ENCODE measurements at regions not wholly inside any gene's neighbourhood (a gene's known extent, or its start where the extent isn't known, plus 50 kb on each side); places are given as distances from the start of the nearest gene placed in this dataset.
A peak's percentile ranks its signal among the peaks of the same experiment; 100 is the strongest.

DNA sequence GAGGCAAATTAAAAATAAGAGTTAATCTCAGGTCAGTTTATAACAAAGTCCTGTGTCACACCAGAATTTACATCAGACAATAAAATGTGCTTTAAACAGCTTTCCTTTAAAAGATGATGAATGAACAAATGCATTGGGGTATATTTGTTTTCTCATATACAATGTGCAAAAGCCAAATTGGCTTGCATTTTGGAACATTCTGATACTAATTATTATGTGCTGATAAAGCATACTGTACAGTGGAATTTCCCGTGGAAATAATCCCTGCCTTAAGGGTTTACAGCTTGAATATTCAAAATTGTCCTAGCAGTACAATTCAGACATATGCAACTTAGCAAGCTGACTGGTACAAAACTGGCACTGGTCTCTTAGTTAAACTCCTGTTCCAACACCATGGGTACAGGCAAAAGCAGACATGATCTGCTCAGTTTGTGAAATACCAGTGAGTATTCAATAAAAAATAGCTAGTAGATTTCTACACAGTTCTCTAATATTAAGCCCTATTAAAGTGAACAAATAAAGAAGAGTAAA, 373.4 kb downstream of the SLITRK1 start:
- no peak for DNase-seq (ENCODE audit: low read depth)
- TF ChIP-seq, protein P1, sequence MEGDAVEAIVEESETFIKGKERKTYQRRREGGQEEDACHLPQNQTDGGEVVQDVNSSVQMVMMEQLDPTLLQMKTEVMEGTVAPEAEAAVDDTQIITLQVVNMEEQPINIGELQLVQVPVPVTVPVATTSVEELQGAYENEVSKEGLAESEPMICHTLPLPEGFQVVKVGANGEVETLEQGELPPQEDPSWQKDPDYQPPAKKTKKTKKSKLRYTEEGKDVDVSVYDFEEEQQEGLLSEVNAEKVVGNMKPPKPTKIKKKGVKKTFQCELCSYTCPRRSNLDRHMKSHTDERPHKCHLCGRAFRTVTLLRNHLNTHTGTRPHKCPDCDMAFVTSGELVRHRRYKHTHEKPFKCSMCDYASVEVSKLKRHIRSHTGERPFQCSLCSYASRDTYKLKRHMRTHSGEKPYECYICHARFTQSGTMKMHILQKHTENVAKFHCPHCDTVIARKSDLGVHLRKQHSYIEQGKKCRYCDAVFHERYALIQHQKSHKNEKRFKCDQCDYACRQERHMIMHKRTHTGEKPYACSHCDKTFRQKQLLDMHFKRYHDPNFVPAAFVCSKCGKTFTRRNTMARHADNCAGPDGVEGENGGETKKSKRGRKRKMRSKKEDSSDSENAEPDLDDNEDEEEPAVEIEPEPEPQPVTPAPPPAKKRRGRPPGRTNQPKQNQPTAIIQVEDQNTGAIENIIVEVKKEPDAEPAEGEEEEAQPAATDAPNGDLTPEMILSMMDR (conservative IDR thresholded peaks at IDR 0.05; ENCODE audit: low read length), result no peak
- no peak overlapping the region for H3K4me3 ChIP-seq (ENCODE audit: low read length)

DNA sequence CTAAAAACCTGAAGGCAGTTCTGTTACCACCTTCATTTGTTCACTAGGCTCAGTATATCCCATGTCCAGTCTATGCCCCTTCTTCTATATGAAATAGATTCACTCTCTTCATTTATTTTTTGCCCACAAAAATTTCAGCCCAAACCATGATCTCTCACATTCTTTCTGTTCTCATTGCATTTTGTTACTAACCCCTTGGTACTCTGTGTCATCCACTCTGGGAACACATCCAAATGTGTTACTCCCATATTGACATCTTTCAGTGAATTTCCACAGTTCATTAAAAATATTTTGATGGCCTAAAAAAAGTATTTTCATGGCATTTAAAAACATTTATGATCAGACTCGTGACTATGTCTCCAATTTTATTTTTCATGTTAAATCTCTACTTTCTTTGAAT, 378.9 kb downstream of the SLITRK1 start:
- peak; percentile 35 for DNase-seq (ENCODE audit: low read depth)
- TF ChIP-seq, protein P1 (conservative IDR thresholded peaks at IDR 0.05; ENCODE audit: low read length), result no peak

GRCh38 chr13:83499286-83499685, 383.0 kb downstream of the SLITRK1 start:
- TF ChIP-seq, protein P1 (conservative IDR thresholded peaks at IDR 0.05; ENCODE audit: low read length), result no peak
- DNase-seq (ENCODE audit: low read depth), result no peak

More for the DNA sequence above, 378.9 kb downstream of the SLITRK1 start:
- no peak overlapping the region for H3K4me3 ChIP-seq (ENCODE audit: low read length)

DNA sequence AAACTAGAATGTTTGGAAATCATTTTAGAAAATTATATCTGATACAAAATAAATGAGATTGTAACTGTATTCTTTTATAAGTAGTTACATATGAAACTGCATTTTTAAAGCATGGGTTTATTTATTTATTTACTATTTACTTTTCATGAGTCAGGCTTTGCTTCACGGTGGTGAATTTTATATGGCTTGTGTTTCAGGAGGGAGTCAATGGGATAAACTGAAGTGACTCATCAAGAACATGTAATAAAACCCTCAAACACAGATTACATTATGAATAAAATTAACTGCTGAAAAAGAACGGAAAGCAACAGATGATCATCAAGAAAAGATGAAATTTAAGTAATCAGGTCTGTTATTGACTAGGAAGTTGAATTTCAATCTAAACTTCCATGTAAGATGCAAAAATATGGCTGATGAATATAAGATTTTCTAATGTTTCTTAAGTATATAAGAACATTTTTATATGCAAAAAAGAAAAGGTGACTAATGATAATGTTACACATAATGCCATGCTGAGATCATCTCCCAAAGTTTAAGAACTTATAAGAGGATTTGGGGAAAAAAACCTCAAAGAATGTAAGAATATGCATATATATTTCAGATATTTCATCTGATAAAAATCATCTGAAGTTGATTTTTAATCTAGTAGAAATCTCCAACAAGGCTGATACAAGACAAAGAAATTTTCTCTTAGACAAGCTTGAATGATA, 383.6 kb downstream of the SLITRK1 start:
- no peak overlapping the region for H3K4me3 ChIP-seq (ENCODE audit: low read length)
- peak; percentile 1 for DNase-seq (ENCODE audit: low read depth)
- TF ChIP-seq, protein P1 (conservative IDR thresholded peaks at IDR 0.05; ENCODE audit: low read length), result no peak

More at GRCh38 chr13:83499286-83499685, 383.0 kb downstream of the SLITRK1 start:
- H3K4me3 ChIP-seq (ENCODE audit: low read length), result no peak overlapping the region

- DNase-seq (ENCODE audit: low read depth), result no peak
- no peak overlapping the region for H3K4me3 ChIP-seq (ENCODE audit: low read length)
- TF ChIP-seq, protein P1 (conservative IDR thresholded peaks at IDR 0.05; ENCODE audit: low read length), result no peak
Observed at GRCh38 chr13:83498045-83498444, 384.2 kb downstream of the SLITRK1 start.

GRCh38 chr13:83496501-83496900, 385.8 kb downstream of the SLITRK1 start:
- TF ChIP-seq, protein P1 (conservative IDR thresholded peaks at IDR 0.05; ENCODE audit: low read length), result no peak
- DNase-seq (ENCODE audit: low read depth), result no peak
- no peak overlapping the region for H3K4me3 ChIP-seq (ENCODE audit: low read length)

DNA sequence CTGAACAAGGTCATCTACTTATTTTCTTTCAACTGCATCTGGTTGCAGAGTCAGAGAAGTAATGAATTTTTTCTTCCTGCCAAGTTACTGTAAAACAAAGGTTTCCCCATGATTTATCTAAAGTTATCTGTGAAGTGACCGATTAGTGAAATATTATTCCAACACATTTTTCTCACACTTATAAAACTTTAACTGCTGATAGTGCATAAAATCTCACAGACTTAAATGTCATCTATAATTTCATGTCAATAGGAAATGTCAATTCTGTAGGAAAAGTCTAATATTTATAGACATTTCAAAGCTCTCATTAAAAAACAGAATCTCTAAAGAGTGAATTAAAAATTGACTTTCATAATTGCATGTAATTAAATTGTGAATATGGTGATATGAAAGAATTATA, 397.2 kb downstream of the SLITRK1 start:
- H3K4me3 ChIP-seq (ENCODE audit: low read length), result no peak overlapping the region
- TF ChIP-seq, protein P1 (conservative IDR thresholded peaks at IDR 0.05; ENCODE audit: low read length), result no peak

More for the DNA sequence above, 397.2 kb downstream of the SLITRK1 start:
- DNase-seq (ENCODE audit: low read depth), result no peak

Measured in AG10803 (cell line).